Caco-2 (cell line): ENCODE measurements at regions not wholly inside any gene's neighbourhood (a gene's known extent, or its start where the extent isn't known, plus 50 kb on each side); places are given as distances from the start of the nearest gene placed in this dataset.

Experiments used
- BruUV-seq: library from RNA; stranded (reverse); fragments of 400-500 nt; replicated peaks from 2 replicates; lab custom pipeline; 2021; lab: Mats Ljungman, UMichigan
- CTCF ChIA-PET: fragments of 300-600 bp; sonication (Branson Sonifier 250); formaldehyde crosslinking; loops from one replicate; lab custom pipeline; 2022; ENCODE audit warnings: antibody characterized with exemption; lab: Charles Lee
- POLR2A ChIA-PET: fragments of 300-600 bp; sonication (Branson Sonifier 250); formaldehyde crosslinking; loops from one replicate; lab custom pipeline; 2022; ENCODE audit warnings: antibody characterized with exemption; lab: Charles Lee
- DNase-seq, 2 experiments: peaks; one replicate each; pipeline versions ENCODE4 v3.0.0 to v3.0.0-alpha.2; 2020 to 2022
- H3K27me3 ChIP-seq: replicated peaks from 2 replicates; pipeline ENCODE4 v1.6.0; 2011; ENCODE audit warnings: low read length; ENCODE audit not compliant: control insufficient read depth, insufficient read depth
- H3K36me3 ChIP-seq: 2 replicates; pipeline ENCODE4 v1.5.1; 2011; ENCODE audit warnings: low read length; ENCODE audit not compliant: control insufficient read depth, insufficient read depth
- H3K4me1 ChIP-seq: fragments of 250-450 bp; sonication (Bioruptor Pico); 2 replicates; pipeline ENCODE4 v1.5.1; 2020; ENCODE audit warnings: mild to moderate bottlenecking
- H3K4me3 ChIP-seq: 2 replicates; pipeline ENCODE4 v1.5.1; 2011; ENCODE audit warnings: low read depth, mild to moderate bottlenecking, control low read depth, low read length
- H3K9me3 ChIP-seq: fragments of 250-450 bp; sonication (Bioruptor Pico); 2 replicates; pipeline ENCODE4 v1.5.1; 2020; ENCODE audit warnings: mild to moderate bottlenecking, moderate library complexity
- H3K27ac Mint-ChIP-seq: one replicate; pipeline ENCODE4 v1.8.0; 2022; ENCODE audit warnings: mixed read lengths; ENCODE audit not compliant: unreplicated experiment
- H3K27me3 Mint-ChIP-seq: one replicate; pipeline ENCODE4 v1.8.0; 2022; ENCODE audit warnings: mixed read lengths; ENCODE audit not compliant: insufficient read depth, unreplicated experiment
- H3K36me3 Mint-ChIP-seq: one replicate; pipeline ENCODE4 v1.8.0; 2022; ENCODE audit warnings: mild to moderate bottlenecking, mixed read lengths; ENCODE audit not compliant: insufficient read depth, unreplicated experiment
- H3K4me1 Mint-ChIP-seq: one replicate; pipeline ENCODE4 v1.8.0; 2022; ENCODE audit warnings: low read depth, mixed read lengths; ENCODE audit not compliant: unreplicated experiment
- H3K4me3 Mint-ChIP-seq: one replicate; pipeline ENCODE4 v1.8.0; 2022; ENCODE audit warnings: mild to moderate bottlenecking, moderate library complexity, mixed read lengths; ENCODE audit not compliant: unreplicated experiment
- H3K9me3 Mint-ChIP-seq: one replicate; pipeline ENCODE4 v1.8.0; 2022; ENCODE audit warnings: mixed read lengths; ENCODE audit not compliant: unreplicated experiment
- CTCF ChIP-seq, 2 experiments: fragments of 200-600 bp in 1 of 2; IDR thresholded peaks; 1 replicate in 1 of 2; 2 replicates in 1 of 2; pipeline versions ENCODE4 v1.5.1 to v1.8.0; 2011 to 2022; ENCODE audit warnings: antibody characterized with exemption in 1 of 2, control low read depth in 1 of 2, inconsistent platforms in 1 of 2, low read depth in 1 of 2, low read length in 1 of 2, mild to moderate bottlenecking in 1 of 2, moderate library complexity in 1 of 2; ENCODE audit not compliant: insufficient read depth in 1 of 2, severe bottlenecking in 1 of 2, unreplicated experiment in 1 of 2
- intact Hi-C: fragments of 100-400 bp; cut with micrococcal nuclease; formaldehyde crosslinking; loops from one replicate; pipeline ENCODE4 v1.10.0; 2022; ENCODE audit not compliant: unreplicated experiment

GRCh38 chr9:95383845-95384244, 66.3 kb upstream of the FANCC start:
- H3K9me3 Mint-ChIP-seq = peaks cover 15% of the 10 kb centered on the region
- no peaks in the 10 kb centered on the region for H3K27me3 ChIP-seq
- no peak for TF ChIP-seq CTCF (IDR thresholded peaks at IDR 0.05; ENCODE audit: insufficient read depth in 1 of 2, low read depth in 1 of 2, low read length in 1 of 2, severe bottlenecking in 1 of 2, unreplicated experiment in 1 of 2)
- H3K4me3 Mint-ChIP-seq = peak overlapping the region; percentile 35
- no peak for DNase-seq
- peaks cover 32% of the 10 kb centered on the region for H3K4me1 Mint-ChIP-seq
- POLR2A ChIA-PET = no interaction called here
- CTCF ChIA-PET = no interaction called here
- H3K4me3 ChIP-seq = no peak overlapping the region
- no peaks in the 10 kb centered on the region for H3K9me3 ChIP-seq
- H3K27me3 Mint-ChIP-seq = no peaks in the 10 kb centered on the region
- intact Hi-C loops = loop anchor here (2.0 kb wide), 2 partner anchors 43 to 67 kb away; partner anchors contain the start of gene FANCC
- no peaks in the 10 kb centered on the region for H3K36me3 ChIP-seq
- peaks cover 30% of the 10 kb centered on the region for H3K4me1 ChIP-seq
- BruUV-seq = no TSS peak
- H3K27ac Mint-ChIP-seq = peak overlapping the region; percentile 56
- no peaks in the 10 kb centered on the region for H3K36me3 Mint-ChIP-seq

GRCh38 chr9:95383185-95383676, 65.7 kb upstream of the FANCC start:
- no peak for TF ChIP-seq CTCF (IDR thresholded peaks at IDR 0.05; ENCODE audit: insufficient read depth in 1 of 2, low read depth in 1 of 2, low read length in 1 of 2, severe bottlenecking in 1 of 2, unreplicated experiment in 1 of 2)
- Mint-ChIP-seq H3K36me3 (no peaks in the 10 kb centered on the region), H3K4me1 (peaks cover 32% of the 10 kb centered on the region), H3K4me3 (no peak overlapping the region), H3K27me3 (no peaks in the 10 kb centered on the region), H3K27ac (peak overlapping the region; percentile 56), H3K9me3 (peaks cover 22% of the 10 kb centered on the region)
- ChIA-PET POLR2A (no interaction called here), CTCF (no interaction called here)
- Histone ChIP-seq H3K9me3 (no peaks in the 10 kb centered on the region), H3K4me3 (no peak overlapping the region), H3K27me3 (no peaks in the 10 kb centered on the region), H3K36me3 (no peaks in the 10 kb centered on the region), H3K4me1 (peaks cover 30% of the 10 kb centered on the region)
- DNase-seq = peak in 1 of 2 experiments; percentile 50
- intact Hi-C loops = loop anchor here (2.0 kb wide), 2 partner anchors 44 to 66 kb away; partner anchors contain the start of gene FANCC
- BruUV-seq = no TSS peak

- POLR2A ChIA-PET = no interaction called here
Observed at GRCh38 chr9:95382433-95382832, 64.9 kb upstream of the FANCC start.

More at GRCh38 chr9:95382433-95382832, 64.9 kb upstream of the FANCC start:
- no peak for TF ChIP-seq CTCF (IDR thresholded peaks at IDR 0.05; ENCODE audit: insufficient read depth in 1 of 2, low read depth in 1 of 2, low read length in 1 of 2, severe bottlenecking in 1 of 2, unreplicated experiment in 1 of 2)
- H3K27me3 ChIP-seq = no peaks in the 10 kb centered on the region
- Mint-ChIP-seq H3K27ac (peak overlapping the region; percentile 56), H3K27me3 (no peaks in the 10 kb centered on the region), H3K4me1 (peaks cover 32% of the 10 kb centered on the region), H3K36me3 (no peaks in the 10 kb centered on the region), H3K4me3 (no peak overlapping the region), H3K9me3 (peaks cover 25% of the 10 kb centered on the region)
- H3K4me3 ChIP-seq = no peak overlapping the region
- no peaks in the 10 kb centered on the region for H3K9me3 ChIP-seq
- CTCF ChIA-PET = no interaction called here
- peaks cover 30% of the 10 kb centered on the region for H3K4me1 ChIP-seq
- intact Hi-C loops = loop anchor here (2.0 kb wide), 2 partner anchors 44 to 66 kb away; partner anchors contain the start of gene FANCC
- no peak for DNase-seq
- H3K36me3 ChIP-seq = no peaks in the 10 kb centered on the region
- BruUV-seq = no TSS peak
